Panc1 (cell line): ENCODE measurements at regions not wholly inside any gene's neighbourhood (a gene's known extent, or its start where the extent isn't known, plus 50 kb on each side); places are given as distances from the start of the nearest gene placed in this dataset.

ENCODE experiments used
- ATAC-seq: fragments of 200-7000 bp; cut with Tn5 transposase; 2 replicates; pipeline ENCODE4 v1.9.1; 2020; ENCODE audit warnings: mild to moderate bottlenecking, moderate library complexity
- BruUV-seq: library from RNA; stranded (reverse); fragments of 400-500 nt; replicated peaks from 2 replicates; lab custom pipeline; 2021; lab: Mats Ljungman, UMichigan
- CTCF ChIA-PET: fragments of 300-600 bp; sonication (Branson Sonifier 250); formaldehyde crosslinking; loops from one replicate; lab custom pipeline; 2022; ENCODE audit warnings: antibody characterized with exemption; lab: Charles Lee
- POLR2A ChIA-PET: fragments of 300-600 bp; sonication (Branson Sonifier 250); formaldehyde crosslinking; loops from one replicate; lab custom pipeline; 2022; ENCODE audit warnings: antibody characterized with exemption; lab: Charles Lee
- DNase-seq: peaks from one replicate; pipeline ENCODE4 v3.0.0-alpha.2; 2010; ENCODE audit warnings: low read depth, low spot score
- H3K27ac ChIP-seq: 2 replicates; pipeline ENCODE4 v1.5.1; 2011; ENCODE audit warnings: mild to moderate bottlenecking, low read length, inconsistent platforms
- H3K27me3 ChIP-seq: fragments of 200-500 bp; sonication (Bioruptor generic); 2 replicates; pipeline ENCODE4 v1.6.0; 2014; ENCODE audit warnings: low read length, inconsistent platforms; ENCODE audit not compliant: control insufficient read depth, insufficient read depth
- H3K36me3 ChIP-seq: fragments of 200-500 bp; sonication (Bioruptor generic); 2 replicates; pipeline ENCODE4 v1.5.1; 2014; ENCODE audit warnings: inconsistent platforms, mild to moderate bottlenecking, low read length, moderate library complexity; ENCODE audit not compliant: control insufficient read depth, insufficient read depth
- H3K4me1 ChIP-seq: 2 replicates; pipeline ENCODE4 v1.5.1; 2011; ENCODE audit warnings: inconsistent platforms, mild to moderate bottlenecking, low read length, moderate library complexity; ENCODE audit not compliant: control insufficient read depth, insufficient read depth
- H3K4me3 ChIP-seq, 2 experiments: 2 replicates each; pipeline ENCODE4 v1.5.1; 2011 to 2012; ENCODE audit warnings: low read depth in 2 of 2, low read length in 2 of 2, mild to moderate bottlenecking in 2 of 2, inconsistent platforms in 1 of 2, moderate library complexity in 1 of 2
- H3K9me3 ChIP-seq: fragments of 200-500 bp; sonication (Bioruptor generic); 2 replicates; pipeline ENCODE4 v1.5.1; 2014; ENCODE audit warnings: low read depth, mild to moderate bottlenecking, inconsistent platforms, low read length, moderate library complexity; ENCODE audit not compliant: control insufficient read depth, insufficient read depth
- POLR2AphosphoS5 ChIP-seq: IDR thresholded peaks from 2 replicates; pipeline ENCODE4 v1.6.1; 2012; ENCODE audit warnings: mild to moderate bottlenecking, low read depth, low read length, moderate library complexity
- SIN3A ChIP-seq: IDR thresholded peaks from 2 replicates; pipeline ENCODE4 v1.6.1; 2012; ENCODE audit warnings: low read depth, mild to moderate bottlenecking, low read length, moderate library complexity, borderline replicate concordance; ENCODE audit not compliant: insufficient read depth
- TCF7L2 ChIP-seq: IDR thresholded peaks from 2 replicates; pipeline ENCODE4 v1.6.1; 2011; ENCODE audit warnings: mild to moderate bottlenecking, low read depth, low read length, inconsistent platforms
- in situ Hi-C: cut with HindIII; loops from 2 replicates; pipeline ENCODE4 v1.10.0; 2016; ENCODE audit warnings: low sequenced_read_pairs, low pct_unique_long_range_greater_than_20kb
- intact Hi-C: fragments of 100-400 bp; cut with micrococcal nuclease; formaldehyde crosslinking; loops from one replicate; pipeline ENCODE4 v1.10.0; 2022; ENCODE audit not compliant: unreplicated experiment
- TF ChIP-seq, protein P1 (sequence below), 2 experiments: IDR thresholded peaks; 2 replicates each; pipeline ENCODE4 v1.6.1; 2011 to 2012; ENCODE audit warnings: low read depth in 2 of 2, control low read depth in 1 of 2, low read length in 1 of 2, mild to moderate bottlenecking in 1 of 2, moderate library complexity in 1 of 2; ENCODE audit not compliant: insufficient read depth in 1 of 2
- TF ChIP-seq, protein P2 (sequence below): fragments of 450-650 bp; IDR thresholded peaks from 2 replicates; pipeline ENCODE4 v1.5.1; 2017; ENCODE audit warnings: mild to moderate bottlenecking

DNA sequence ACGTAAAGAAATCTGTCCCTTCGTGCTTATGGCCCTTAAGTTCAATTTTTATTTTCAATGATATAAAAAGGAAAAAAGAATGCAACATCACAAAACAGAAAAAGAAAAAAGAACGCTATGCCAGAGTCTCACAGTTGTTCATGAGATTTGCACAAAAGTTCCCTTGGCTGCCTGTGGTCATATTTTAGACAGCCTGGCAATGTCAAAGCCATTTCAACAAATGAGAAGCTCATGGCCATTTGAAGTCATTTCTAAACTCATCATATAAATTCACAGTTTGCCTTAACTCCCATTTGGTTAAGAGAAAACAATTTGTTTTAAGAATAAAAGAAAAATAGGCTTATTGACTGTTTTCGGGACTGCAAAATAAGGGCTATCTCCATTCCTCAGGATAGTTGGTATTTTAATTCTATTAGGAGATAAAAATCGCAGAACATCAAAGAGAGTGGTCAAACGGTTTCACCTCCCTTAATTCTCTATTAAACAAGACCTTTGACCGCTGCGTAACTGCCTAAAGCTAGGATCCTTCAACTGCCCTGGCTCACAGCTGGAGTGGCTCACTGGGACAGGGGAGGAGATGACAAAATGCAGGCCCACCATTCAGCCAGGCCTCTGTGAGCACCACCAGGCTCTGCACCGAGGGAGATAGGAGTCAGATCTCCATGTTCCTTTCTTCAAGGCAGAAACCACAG is 119.2 kb upstream of the DAAM1 start:
- Histone ChIP-seq H3K27ac (no peak overlapping the region), H3K4me1 (no peaks in the 10 kb centered on the region), H3K27me3 (peaks cover 2% of the 10 kb centered on the region; the same call in 1 of the 2 replicates), H3K36me3 (no peaks in the 10 kb centered on the region), H3K9me3 (no peaks in the 10 kb centered on the region), H3K4me3 (no peak overlapping the region)
- ChIA-PET POLR2A (no interaction called here), CTCF (no interaction called here)
- no peak for DNase-seq
- intact Hi-C loops = no loop called here
- no TSS peak for BruUV-seq
- TF ChIP-seq TCF7L2 = no peak
- no peak for TF ChIP-seq SIN3A
- TF ChIP-seq, protein P1, sequence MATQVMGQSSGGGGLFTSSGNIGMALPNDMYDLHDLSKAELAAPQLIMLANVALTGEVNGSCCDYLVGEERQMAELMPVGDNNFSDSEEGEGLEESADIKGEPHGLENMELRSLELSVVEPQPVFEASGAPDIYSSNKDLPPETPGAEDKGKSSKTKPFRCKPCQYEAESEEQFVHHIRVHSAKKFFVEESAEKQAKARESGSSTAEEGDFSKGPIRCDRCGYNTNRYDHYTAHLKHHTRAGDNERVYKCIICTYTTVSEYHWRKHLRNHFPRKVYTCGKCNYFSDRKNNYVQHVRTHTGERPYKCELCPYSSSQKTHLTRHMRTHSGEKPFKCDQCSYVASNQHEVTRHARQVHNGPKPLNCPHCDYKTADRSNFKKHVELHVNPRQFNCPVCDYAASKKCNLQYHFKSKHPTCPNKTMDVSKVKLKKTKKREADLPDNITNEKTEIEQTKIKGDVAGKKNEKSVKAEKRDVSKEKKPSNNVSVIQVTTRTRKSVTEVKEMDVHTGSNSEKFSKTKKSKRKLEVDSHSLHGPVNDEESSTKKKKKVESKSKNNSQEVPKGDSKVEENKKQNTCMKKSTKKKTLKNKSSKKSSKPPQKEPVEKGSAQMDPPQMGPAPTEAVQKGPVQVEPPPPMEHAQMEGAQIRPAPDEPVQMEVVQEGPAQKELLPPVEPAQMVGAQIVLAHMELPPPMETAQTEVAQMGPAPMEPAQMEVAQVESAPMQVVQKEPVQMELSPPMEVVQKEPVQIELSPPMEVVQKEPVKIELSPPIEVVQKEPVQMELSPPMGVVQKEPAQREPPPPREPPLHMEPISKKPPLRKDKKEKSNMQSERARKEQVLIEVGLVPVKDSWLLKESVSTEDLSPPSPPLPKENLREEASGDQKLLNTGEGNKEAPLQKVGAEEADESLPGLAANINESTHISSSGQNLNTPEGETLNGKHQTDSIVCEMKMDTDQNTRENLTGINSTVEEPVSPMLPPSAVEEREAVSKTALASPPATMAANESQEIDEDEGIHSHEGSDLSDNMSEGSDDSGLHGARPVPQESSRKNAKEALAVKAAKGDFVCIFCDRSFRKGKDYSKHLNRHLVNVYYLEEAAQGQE (IDR thresholded peaks at IDR 0.05; ENCODE audit: insufficient read depth in 1 of 2, low read depth in 2 of 2, low read length in 1 of 2) = no peak
- TF ChIP-seq POLR2AphosphoS5 = no peak
- TF ChIP-seq, protein P2, sequence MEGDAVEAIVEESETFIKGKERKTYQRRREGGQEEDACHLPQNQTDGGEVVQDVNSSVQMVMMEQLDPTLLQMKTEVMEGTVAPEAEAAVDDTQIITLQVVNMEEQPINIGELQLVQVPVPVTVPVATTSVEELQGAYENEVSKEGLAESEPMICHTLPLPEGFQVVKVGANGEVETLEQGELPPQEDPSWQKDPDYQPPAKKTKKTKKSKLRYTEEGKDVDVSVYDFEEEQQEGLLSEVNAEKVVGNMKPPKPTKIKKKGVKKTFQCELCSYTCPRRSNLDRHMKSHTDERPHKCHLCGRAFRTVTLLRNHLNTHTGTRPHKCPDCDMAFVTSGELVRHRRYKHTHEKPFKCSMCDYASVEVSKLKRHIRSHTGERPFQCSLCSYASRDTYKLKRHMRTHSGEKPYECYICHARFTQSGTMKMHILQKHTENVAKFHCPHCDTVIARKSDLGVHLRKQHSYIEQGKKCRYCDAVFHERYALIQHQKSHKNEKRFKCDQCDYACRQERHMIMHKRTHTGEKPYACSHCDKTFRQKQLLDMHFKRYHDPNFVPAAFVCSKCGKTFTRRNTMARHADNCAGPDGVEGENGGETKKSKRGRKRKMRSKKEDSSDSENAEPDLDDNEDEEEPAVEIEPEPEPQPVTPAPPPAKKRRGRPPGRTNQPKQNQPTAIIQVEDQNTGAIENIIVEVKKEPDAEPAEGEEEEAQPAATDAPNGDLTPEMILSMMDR = no peak
- in situ Hi-C loops = no loop called here
- ATAC-seq = no peak

DNA sequence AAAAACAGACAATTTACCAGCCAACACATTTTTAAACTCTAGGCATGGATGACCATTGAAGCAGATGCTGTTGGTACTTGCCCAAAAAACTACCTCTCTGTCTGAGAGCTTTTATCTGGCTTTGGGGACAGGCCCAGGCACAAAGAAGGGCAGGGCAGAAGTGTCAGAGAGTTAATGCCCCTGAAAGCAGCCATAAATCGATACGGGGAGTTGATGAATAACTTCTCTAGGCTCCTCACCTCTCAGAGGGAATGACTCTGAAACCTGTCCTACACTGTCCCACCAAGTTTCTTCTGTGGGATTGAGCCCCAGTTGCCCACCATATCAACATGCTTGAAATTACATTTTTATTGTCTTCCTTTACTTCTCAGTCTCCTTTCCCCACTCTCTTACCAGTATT is 113.0 kb upstream of the DAAM1 start:
- peaks cover 4% of the 10 kb centered on the region; the same call in 1 of the 2 replicates for H3K27me3 ChIP-seq
- no peak overlapping the region for H3K4me3 ChIP-seq
- ChIA-PET POLR2A (no interaction called here), CTCF (no interaction called here)
- intact Hi-C loops (no loop called here), in situ Hi-C loops (no loop called here)
- DNase-seq (no peak), ATAC-seq (no peak)
- no peaks in the 10 kb centered on the region for H3K9me3 ChIP-seq
- H3K27ac ChIP-seq = no peak overlapping the region
- H3K36me3 ChIP-seq = no peaks in the 10 kb centered on the region
- BruUV-seq = no TSS peak
- no peak for TF ChIP-seq TCF7L2
- no peak for TF ChIP-seq POLR2AphosphoS5
- TF ChIP-seq, protein P1 (IDR thresholded peaks at IDR 0.05; ENCODE audit: insufficient read depth in 1 of 2, low read depth in 2 of 2, low read length in 1 of 2) = no peak
- H3K4me1 ChIP-seq = no peaks in the 10 kb centered on the region
